ENCODE measurements at regions not wholly inside any gene's neighbourhood (a gene's known extent, or its start where the extent isn't known, plus 50 kb on each side); places are given as distances from the start of the nearest gene placed in this dataset.

GRCh38 chr1:189811960-189812359 is 665.7 kb downstream of the BRINP3 start:
- 25% methylated on average over 2 of the region's 2 CpGs for WGBS (ENCODE audit: insufficient coverage, low coverage, low lambda C conversion rate, missing lambda C conversion rate)
- H3K36me3 ChIP-seq = no peaks in the 10 kb centered on the region
- no peak overlapping the region for H3K27ac ChIP-seq
- no peak for DNase-seq
- no peak for ATAC-seq
- no peaks in the 10 kb centered on the region for H3K4me1 ChIP-seq
- H3K27me3 ChIP-seq = no peaks in the 10 kb centered on the region
- intact Hi-C loops (cut with DNase I) = no loop called here
- TF ChIP-seq POLR2A (IDR thresholded peaks at IDR 0.05) (no peak), CTCF (IDR thresholded peaks at IDR 0.05) (no peak)
- no peak overlapping the region for H3K4me3 ChIP-seq
- no peaks in the 10 kb centered on the region for H3K9me3 ChIP-seq

GRCh38 chr1:189816558-189816957 is 661.1 kb downstream of the BRINP3 start:
- Histone ChIP-seq H3K36me3 (no peaks in the 10 kb centered on the region), H3K4me3 (no peak overlapping the region), H3K27me3 (no peaks in the 10 kb centered on the region), H3K27ac (no peak overlapping the region), H3K9me3 (no peaks in the 10 kb centered on the region), H3K4me1 (no peaks in the 10 kb centered on the region)
- ATAC-seq = no peak
- TF ChIP-seq POLR2A (IDR thresholded peaks at IDR 0.05) (no peak), CTCF (IDR thresholded peaks at IDR 0.05) (no peak)
- intact Hi-C loops (cut with DNase I) = no loop called here
- DNase-seq = no peak
- 38% methylated on average over 1 of the region's 1 CpG for WGBS (ENCODE audit: insufficient coverage, low coverage, low lambda C conversion rate, missing lambda C conversion rate)

GRCh38 chr1:189819751-189820150 is 657.9 kb downstream of the BRINP3 start:
- no peak for DNase-seq
- 11% methylated on average over 2 of the region's 2 CpGs for WGBS (ENCODE audit: insufficient coverage, low coverage, low lambda C conversion rate, missing lambda C conversion rate)
- Histone ChIP-seq H3K27me3 (no peaks in the 10 kb centered on the region), H3K4me1 (no peaks in the 10 kb centered on the region), H3K36me3 (no peaks in the 10 kb centered on the region), H3K4me3 (no peak overlapping the region), H3K9me3 (no peaks in the 10 kb centered on the region), H3K27ac (no peak overlapping the region)
- intact Hi-C loops (cut with DNase I) = no loop called here
- no peak for ATAC-seq
- TF ChIP-seq POLR2A (IDR thresholded peaks at IDR 0.05) (no peak), CTCF (IDR thresholded peaks at IDR 0.05) (no peak)

- no peaks in the 10 kb centered on the region for H3K9me3 ChIP-seq
- H3K27ac ChIP-seq = no peak overlapping the region
- ATAC-seq = no peak
- H3K4me3 ChIP-seq = no peak overlapping the region
- TF ChIP-seq CTCF (IDR thresholded peaks at IDR 0.05) (no peak), POLR2A (IDR thresholded peaks at IDR 0.05) (no peak)
- no peak for DNase-seq
- H3K36me3 ChIP-seq = no peaks in the 10 kb centered on the region
- no peaks in the 10 kb centered on the region for H3K4me1 ChIP-seq
- intact Hi-C loops (cut with DNase I) = no loop called here
- WGBS (ENCODE audit: insufficient coverage, low coverage, low lambda C conversion rate, missing lambda C conversion rate) = 0% methylated on average over 1 of the region's 1 CpG
- H3K27me3 ChIP-seq = no peaks in the 10 kb centered on the region
Measured at GRCh38 chr1:189821833-189822232, 655.8 kb downstream of the BRINP3 start.

GRCh38 chr1:189834813-189835212 is 642.9 kb downstream of the BRINP3 start:
- WGBS (ENCODE audit: insufficient coverage, low coverage, low lambda C conversion rate, missing lambda C conversion rate) = 45% methylated on average over 4 of the region's 4 CpGs

More at GRCh38 chr1:189834813-189835212, 642.9 kb downstream of the BRINP3 start:
- no peaks in the 10 kb centered on the region for H3K36me3 ChIP-seq
- intact Hi-C loops (cut with DNase I) = no loop called here
- no peak for DNase-seq
- H3K27me3 ChIP-seq = no peaks in the 10 kb centered on the region
- TF ChIP-seq POLR2A (IDR thresholded peaks at IDR 0.05) = no peak
- no peak for TF ChIP-seq CTCF (IDR thresholded peaks at IDR 0.05)
- no peaks in the 10 kb centered on the region for H3K4me1 ChIP-seq
- H3K9me3 ChIP-seq = no peaks in the 10 kb centered on the region
- H3K27ac ChIP-seq = no peak overlapping the region
- no peak overlapping the region for H3K4me3 ChIP-seq
- no peak for ATAC-seq

Data from right lobe of liver (tissue), 6 donors.